Right lobe of liver (tissue), 6 donors: ENCODE measurements at regions not wholly inside any gene's neighbourhood (a gene's known extent, or its start where the extent isn't known, plus 50 kb on each side); places are given as distances from the start of the nearest gene placed in this dataset.

ENCODE experiments used
- ATAC-seq, 4 donors: fragments of 200-7000 bp; cut with Tn5 transposase; one replicate each; pipeline ENCODE4 v1.9.1; 2020; ENCODE audit warnings: mild to moderate bottlenecking in 4 of 4, moderate library complexity in 4 of 4
- DNase-seq, 3 donors: peaks; one replicate each; pipeline ENCODE4 v3.0.0-alpha.2; 2020
- H3K27ac ChIP-seq, 3 donors: fragments of 200-600 bp; one replicate each; pipeline ENCODE4 v1.8.0; 2022
- H3K27me3 ChIP-seq, 2 donors: fragments of 200-600 bp; one replicate each; pipeline ENCODE4 v1.8.0; 2022
- H3K36me3 ChIP-seq, 4 donors: fragments of 200-600 bp; sonication (generic) in 1 of 4; one replicate each; pipeline versions ENCODE4 v1.5.1 to v1.8.0; 2017 to 2022; ENCODE audit warnings: control low read depth in 1 of 4
- H3K4me1 ChIP-seq, 4 donors: fragments of 200-600 bp; sonication (generic) in 1 of 4; one replicate each; pipeline versions ENCODE4 v1.5.1 to v1.8.0; 2017 to 2022; ENCODE audit warnings: control low read depth in 1 of 4
- H3K4me3 ChIP-seq, 3 donors: fragments of 200-600 bp; one replicate each; pipeline ENCODE4 v1.8.0; 2022
- H3K9me3 ChIP-seq, 4 donors: fragments of 200-600 bp; sonication (generic) in 1 of 4; one replicate each; pipeline versions ENCODE4 v1.5.1 to v1.8.0; 2017 to 2022; ENCODE audit warnings: control low read depth in 1 of 4
- CTCF ChIP-seq, 4 donors: fragments of 200-600 bp in 3 of 4; fragments of 450-650 bp in 1 of 4; IDR thresholded peaks; one replicate each; pipeline versions ENCODE4 v1.5.1 to v1.8.0; 2016 to 2022; ENCODE audit warnings: antibody characterized with exemption in 4 of 4, mild to moderate bottlenecking in 2 of 4
- POLR2A ChIP-seq: fragments of 450-650 bp; IDR thresholded peaks from one replicate; pipeline ENCODE4 v1.6.1; 2017; ENCODE audit warnings: antibody characterized with exemption, mild to moderate bottlenecking
- WGBS: methylation state at CpG from one replicate; pipeline ENCODE4 v1.1.6; 2018; ENCODE audit warnings: low coverage, low lambda C conversion rate; ENCODE audit not compliant: insufficient coverage; ENCODE audit errors: missing lambda C conversion rate; 5-methylcytosine and 5-hydroxymethylcytosine counted together
- intact Hi-C, 2 donors: fragments of 100-400 bp; cut with DNase I; formaldehyde crosslinking; loops; one replicate each; pipeline versions ENCODE4 v1.11.2 to v1.14.1; 2022
- donor health status: DM: no; HTN: yes; CAD: no.
- donor health status: DM: no; HTN: no; CAD: no.
- donor health status: DM: no; HTN: no; CAD: no.
- donor health status: DM: no; HTN: yes; CAD: no.
- donor health status: DM: no; HTN: yes; CAD: no.

GRCh38 chr10:117601716-117602115, 59.2 kb downstream of the EMX2 start:
- H3K4me3 ChIP-seq: no peak overlapping the region
- intact Hi-C loops: no loop called here
- no peaks in the 10 kb centered on the region for H3K36me3 ChIP-seq
- H3K4me1 ChIP-seq: no peaks in the 10 kb centered on the region
- H3K27me3 ChIP-seq: no peaks in the 10 kb centered on the region
- 100% methylated on average over 1 of the region's 1 CpG for WGBS
- H3K9me3 ChIP-seq: no peaks in the 10 kb centered on the region
- TF ChIP-seq CTCF (IDR thresholded peaks at IDR 0.05) (no peak), POLR2A (no peak)
- no peak overlapping the region for H3K27ac ChIP-seq
- ATAC-seq: no peak
- DNase-seq: no peak

- H3K4me1 ChIP-seq: no peaks in the 10 kb centered on the region
- intact Hi-C loops: no loop called here
- no peaks in the 10 kb centered on the region for H3K27me3 ChIP-seq
- TF ChIP-seq POLR2A (no peak), CTCF (IDR thresholded peaks at IDR 0.05) (no peak)
- H3K27ac ChIP-seq: no peak overlapping the region
- WGBS: 66% methylated on average over 6 of the region's 6 CpGs
- no peaks in the 10 kb centered on the region for H3K36me3 ChIP-seq
- H3K4me3 ChIP-seq: no peak overlapping the region
- no peaks in the 10 kb centered on the region for H3K9me3 ChIP-seq
- ATAC-seq (no peak), DNase-seq (no peak)
These were observed 60.5 kb downstream of the EMX2 start for GRCh38 chr10:117603081-117603480.

GRCh38 chr10:117603726-117604125, 61.2 kb downstream of the EMX2 start:
- no peaks in the 10 kb centered on the region for H3K9me3 ChIP-seq
- intact Hi-C loops: no loop called here
- no peak for TF ChIP-seq CTCF (IDR thresholded peaks at IDR 0.05)
- TF ChIP-seq POLR2A: no peak
- H3K4me1 ChIP-seq: no peaks in the 10 kb centered on the region
- DNase-seq (no peak), ATAC-seq (no peak)
- H3K27ac ChIP-seq: no peak overlapping the region
- no CpG with 5 or more reads among the region's 5 CpGs for WGBS
- no peaks in the 10 kb centered on the region for H3K27me3 ChIP-seq
- no peak overlapping the region for H3K4me3 ChIP-seq
- H3K36me3 ChIP-seq: no peaks in the 10 kb centered on the region

GRCh38 chr10:117609095-117609795, 66.7 kb downstream of the EMX2 start:
- Histone ChIP-seq H3K27ac (no peak overlapping the region), H3K27me3 (no peaks in the 10 kb centered on the region), H3K9me3 (no peaks in the 10 kb centered on the region), H3K36me3 (no peaks in the 10 kb centered on the region), H3K4me1 (no peaks in the 10 kb centered on the region), H3K4me3 (no peak overlapping the region)
- DNase-seq (no peak), ATAC-seq (no peak)
- intact Hi-C loops: no loop called here
- TF ChIP-seq POLR2A: no peak
- TF ChIP-seq CTCF (IDR thresholded peaks at IDR 0.05): no peak
- 27% methylated on average over 4 of the region's 4 CpGs for WGBS

- Histone ChIP-seq H3K9me3 (no peaks in the 10 kb centered on the region), H3K27me3 (no peaks in the 10 kb centered on the region), H3K36me3 (no peaks in the 10 kb centered on the region), H3K27ac (no peak overlapping the region), H3K4me1 (no peaks in the 10 kb centered on the region), H3K4me3 (no peak overlapping the region)
- TF ChIP-seq CTCF (IDR thresholded peaks at IDR 0.05) (no peak), POLR2A (no peak)
- intact Hi-C loops: no loop called here
- DNase-seq: no peak
- ATAC-seq: no peak
- 64% methylated on average over 4 of the region's 4 CpGs for WGBS
These were observed 67.2 kb downstream of the EMX2 start for GRCh38 chr10:117609796-117610170.
